SK-N-SH (cell line): ENCODE measurements at regions not wholly inside any gene's neighbourhood (a gene's known extent, or its start where the extent isn't known, plus 50 kb on each side); places are given as distances from the start of the nearest gene placed in this dataset.

ENCODE experiments used
- CTCF ChIA-PET: fragments of 300-600, 350-600 bp; formaldehyde crosslinking; extraction: SDS; loops from one replicate; lab custom pipeline; 2021; lab: Yijun Ruan, JAX
- POLR2A ChIA-PET: fragments of 350-600 bp; sonication (Branson Sonifier 250); formaldehyde crosslinking; extraction: SDS; loops from one replicate; lab custom pipeline; 2020; ENCODE audit warnings: antibody characterized with exemption, inconsistent platforms; lab: Yijun Ruan, JAX
- DNase-seq: peaks from one replicate; pipeline ENCODE4 v3.0.0; 2012
- H2AFZ ChIP-seq: fragments of 200-600 bp; sonication (generic); 2 replicates; pipeline ENCODE4 v1.8.1; 2016; ENCODE audit warnings: antibody characterized with exemption, mild to moderate bottlenecking, low read depth
- H3F3A ChIP-seq: fragments of 200-600 bp; sonication (generic); replicated peaks from 2 replicates; pipeline ENCODE3; 2016; ENCODE audit warnings: antibody characterized with exemption, mild to moderate bottlenecking; ENCODE audit not compliant: insufficient read depth
- H3K27ac ChIP-seq, 2 experiments: fragments of 200-500 bp in 1 of 2; fragments of 200-600 bp in 1 of 2; sonication (Bioruptor generic) in 1 of 2; sonication (generic), shearing (Covaris generic) in 1 of 2; 2 replicates each; pipeline versions ENCODE4 v1.5.1 to v1.6.1; 2014 to 2016; ENCODE audit warnings: low read depth in 2 of 2, inconsistent platforms in 1 of 2, low read length in 1 of 2, mild to moderate bottlenecking in 1 of 2, mixed read lengths in 1 of 2
- H3K27me3 ChIP-seq: fragments of 200-600 bp; sonication (generic), shearing (Covaris generic); 2 replicates; pipeline ENCODE4 v1.6.1; 2016; ENCODE audit warnings: mixed run types; ENCODE audit not compliant: insufficient read depth
- H3K36me3 ChIP-seq, 2 experiments: fragments of 200-500 bp in 1 of 2; fragments of 200-600 bp in 1 of 2; sonication (Bioruptor generic) in 1 of 2; sonication (generic) in 1 of 2; replicated peaks in 1 of 2; 2 replicates each; pipeline versions ENCODE3 to v1.5.1; 2014 to 2016; ENCODE audit warnings: low read length in 1 of 2, mild to moderate bottlenecking in 1 of 2; ENCODE audit not compliant: insufficient read depth in 2 of 2, control insufficient read depth in 1 of 2
- H3K4me1 ChIP-seq, 2 experiments: fragments of 200-500 bp in 1 of 2; fragments of 200-600 bp in 1 of 2; sonication (Bioruptor generic) in 1 of 2; sonication (generic), shearing (Covaris generic) in 1 of 2; 2 replicates each; pipeline versions ENCODE4 v1.5.1 to v1.6.1; 2014 to 2016; ENCODE audit warnings: low read depth in 1 of 2, low read length in 1 of 2, mixed run types in 1 of 2; ENCODE audit not compliant: insufficient read depth in 2 of 2, control insufficient read depth in 1 of 2
- H3K4me2 ChIP-seq: fragments of 200-600 bp; sonication (generic), shearing (Covaris generic); 2 replicates; pipeline ENCODE4 v1.6.1; 2017; ENCODE audit warnings: mixed run types
- H3K4me3 ChIP-seq, 2 experiments: fragments of 200-500 bp in 1 of 2; fragments of 200-600 bp in 1 of 2; sonication (Bioruptor generic) in 1 of 2; sonication (generic), shearing (Covaris generic) in 1 of 2; 2 replicates each; pipeline versions ENCODE4 v1.5.1 to v1.8.1; 2014 to 2016; ENCODE audit warnings: low read depth in 2 of 2, inconsistent platforms in 1 of 2, low read length in 1 of 2, mild to moderate bottlenecking in 1 of 2, mixed read lengths in 1 of 2, moderate library complexity in 1 of 2
- H3K79me2 ChIP-seq: fragments of 200-600 bp; sonication (generic); 2 replicates; pipeline ENCODE4 v1.8.1; 2017; ENCODE audit warnings: mild to moderate bottlenecking; ENCODE audit not compliant: insufficient read depth
- H3K9ac ChIP-seq: fragments of 200-600 bp; sonication (generic); 2 replicates; pipeline ENCODE4 v1.6.1; 2017; ENCODE audit warnings: mixed run types
- H3K9me2 ChIP-seq: fragments of 200-600 bp; sonication (generic); 2 replicates; pipeline ENCODE4 v1.6.1; 2017; ENCODE audit warnings: mixed run types
- H3K9me3 ChIP-seq: fragments of 200-600 bp; sonication (generic); 2 replicates; pipeline ENCODE4 v1.6.1; 2017; ENCODE audit warnings: mixed run types, mild to moderate bottlenecking, moderate library complexity
- H4K20me1 ChIP-seq: fragments of 200-600 bp; sonication (generic); 2 replicates; pipeline ENCODE4 v1.6.1; 2017; ENCODE audit warnings: mild to moderate bottlenecking, mixed run types; ENCODE audit not compliant: insufficient read depth
- ELF1 ChIP-seq: IDR thresholded peaks from 2 replicates; pipeline ENCODE4 v1.4.0; 2012
- EZH2phosphoT487 ChIP-seq: fragments of 200-600 bp; sonication (generic); IDR thresholded peaks from 2 replicates; pipeline ENCODE4 v1.6.1; 2017; ENCODE audit warnings: low read depth, mixed run types, mild to moderate bottlenecking, antibody characterized with exemption, moderate library complexity, borderline replicate concordance
- FOXM1 ChIP-seq: IDR thresholded peaks from 2 replicates; pipeline ENCODE4 v1.4.0; 2012; ENCODE audit warnings: low read depth, mild to moderate bottlenecking
- GABPA ChIP-seq: IDR thresholded peaks from 2 replicates; pipeline ENCODE4 v1.4.0; 2012; ENCODE audit warnings: low read depth, mild to moderate bottlenecking
- GATA2 ChIP-seq: sonication (generic); formaldehyde crosslinking; IDR thresholded peaks from 2 replicates; pipeline ENCODE4 v1.5.0; 2020; ENCODE audit warnings: mild to moderate bottlenecking, missing genetic modification reagents
- JUND ChIP-seq: IDR thresholded peaks from 2 replicates; pipeline ENCODE4 v1.4.0; 2012
- MEF2A ChIP-seq: IDR thresholded peaks from 2 replicates; pipeline ENCODE4 v1.4.0; 2012; ENCODE audit warnings: low read depth, borderline replicate concordance
- MXI1 ChIP-seq: IDR thresholded peaks from 2 replicates; pipeline ENCODE4 v1.6.1; 2012; ENCODE audit warnings: mild to moderate bottlenecking, low read depth, low read length, improper control_type of control experiment
- NRF1 ChIP-seq: IDR thresholded peaks from 2 replicates; pipeline ENCODE4 v1.6.1; 2012; ENCODE audit warnings: low read depth, mild to moderate bottlenecking, low read length
- POLR2AphosphoS5 ChIP-seq: IDR thresholded peaks from 2 replicates; pipeline ENCODE4 v1.6.1; 2012; ENCODE audit warnings: low read depth, low read length
- RAD21 ChIP-seq: IDR thresholded peaks from 2 replicates; pipeline ENCODE4 v1.6.1; 2012; ENCODE audit warnings: mild to moderate bottlenecking, low read length
- RCOR1 ChIP-seq: fragments of 150-350 bp; IDR thresholded peaks from 2 replicates; pipeline ENCODE4 v1.6.1; 2017; ENCODE audit warnings: antibody characterized with exemption, low read length
- RFX5 ChIP-seq: IDR thresholded peaks from 2 replicates; pipeline ENCODE4 v1.6.1; 2012; ENCODE audit warnings: mild to moderate bottlenecking, improper control_type of control experiment, low read length
- RXRA ChIP-seq: IDR thresholded peaks from 2 replicates; pipeline ENCODE4 v1.4.0; 2012; ENCODE audit warnings: low read depth, mild to moderate bottlenecking, borderline replicate concordance
- SMC3 ChIP-seq: IDR thresholded peaks from 2 replicates; pipeline ENCODE4 v1.6.1; 2012; ENCODE audit warnings: low read depth, low read length, improper control_type of control experiment
- TAF1 ChIP-seq: IDR thresholded peaks from 2 replicates; pipeline ENCODE4 v1.6.1; 2012; ENCODE audit warnings: low read depth, mild to moderate bottlenecking, low read length, moderate library complexity, borderline replicate concordance
- TCF12 ChIP-seq: IDR thresholded peaks from 2 replicates; pipeline ENCODE4 v1.4.0; 2012
- TEAD4 ChIP-seq: IDR thresholded peaks from 2 replicates; pipeline ENCODE4 v1.4.0; 2012; ENCODE audit warnings: mild to moderate bottlenecking, borderline replicate concordance; ENCODE audit not compliant: insufficient read depth
- USF1 ChIP-seq: IDR thresholded peaks from 2 replicates; pipeline ENCODE4 v1.4.0; 2012; ENCODE audit warnings: low read depth, borderline replicate concordance
- USF2 ChIP-seq: fragments of 150-350 bp; IDR thresholded peaks from 2 replicates; pipeline ENCODE4 v1.6.1; 2017; ENCODE audit warnings: antibody characterized with exemption, low read length, low read depth, borderline replicate concordance
- YY1 ChIP-seq: IDR thresholded peaks from 2 replicates; pipeline ENCODE4 v1.4.0; 2012; ENCODE audit warnings: low read depth, mild to moderate bottlenecking
- WGBS: methylation state at CpG from one replicate; pipeline ENCODE4 v1.1.6; 2017; ENCODE audit warnings: low lambda C conversion rate; 5-methylcytosine and 5-hydroxymethylcytosine counted together
- TF ChIP-seq, protein P1 (sequence below): IDR thresholded peaks from 2 replicates; pipeline ENCODE4 v1.4.0; 2012; ENCODE audit warnings: low read depth, borderline replicate concordance
- TF ChIP-seq, protein P2 (sequence below): fragments of 200-600 bp; sonication (generic); IDR thresholded peaks from 2 replicates; pipeline ENCODE4 v1.6.1; 2017; ENCODE audit warnings: antibody characterized with exemption, mild to moderate bottlenecking, moderate library complexity
- TF ChIP-seq, protein P3 (sequence below): fragments of 150-350 bp; IDR thresholded peaks from 2 replicates; pipeline ENCODE4 v1.6.1; 2016; ENCODE audit warnings: mild to moderate bottlenecking, low read depth, low read length

DNA sequence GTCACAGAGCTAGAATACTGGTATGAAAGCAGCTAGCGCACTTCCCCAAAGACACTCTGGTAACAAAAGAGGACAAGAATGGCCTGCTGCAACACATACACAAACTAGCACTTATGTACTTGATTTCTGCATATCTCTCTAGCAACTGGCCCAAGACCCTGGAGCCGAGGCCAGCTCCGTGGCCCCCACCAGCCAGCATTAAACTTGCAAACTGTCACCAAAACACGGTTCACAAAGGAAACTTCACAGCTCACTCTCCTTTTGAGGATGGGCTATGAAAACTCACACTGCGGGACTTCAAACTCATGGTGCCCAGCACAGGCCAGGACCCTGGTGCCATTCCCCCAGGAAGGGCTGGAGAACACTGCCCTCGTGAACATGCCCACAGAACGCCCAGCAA is 115.9 kb upstream of the RPS6KA2 start:
- POLR2A ChIA-PET = no interaction called here
- H3K27ac ChIP-seq = no peak overlapping the region
- no peaks in the 10 kb centered on the region for H3F3A ChIP-seq
- no peak for DNase-seq
- H3K4me1 ChIP-seq = peaks cover 0 to 13% of the 10 kb centered on the region in 2 experiments; a peak in 1 of 4 replicates
- H3K9ac ChIP-seq = no peak overlapping the region
- H3K79me2 ChIP-seq = no peaks in the 10 kb centered on the region
- H3K9me2 ChIP-seq = no peaks in the 10 kb centered on the region
- CTCF ChIA-PET = no interaction called here
- no peaks in the 10 kb centered on the region for H3K36me3 ChIP-seq
- no peaks in the 10 kb centered on the region for H4K20me1 ChIP-seq
- TF ChIP-seq POLR2AphosphoS5 (no peak), RXRA (no peak), EZH2phosphoT487 (no peak), RAD21 (no peak), USF1 (no peak), USF2 (no peak), YY1 (no peak), GABPA (no peak), TAF1 (no peak), ELF1 (no peak), TEAD4 (no peak), JUND (no peak), RCOR1 (no peak), GATA2 (CRISPR knock-in tag) (no peak)
- TF ChIP-seq, protein P1, sequence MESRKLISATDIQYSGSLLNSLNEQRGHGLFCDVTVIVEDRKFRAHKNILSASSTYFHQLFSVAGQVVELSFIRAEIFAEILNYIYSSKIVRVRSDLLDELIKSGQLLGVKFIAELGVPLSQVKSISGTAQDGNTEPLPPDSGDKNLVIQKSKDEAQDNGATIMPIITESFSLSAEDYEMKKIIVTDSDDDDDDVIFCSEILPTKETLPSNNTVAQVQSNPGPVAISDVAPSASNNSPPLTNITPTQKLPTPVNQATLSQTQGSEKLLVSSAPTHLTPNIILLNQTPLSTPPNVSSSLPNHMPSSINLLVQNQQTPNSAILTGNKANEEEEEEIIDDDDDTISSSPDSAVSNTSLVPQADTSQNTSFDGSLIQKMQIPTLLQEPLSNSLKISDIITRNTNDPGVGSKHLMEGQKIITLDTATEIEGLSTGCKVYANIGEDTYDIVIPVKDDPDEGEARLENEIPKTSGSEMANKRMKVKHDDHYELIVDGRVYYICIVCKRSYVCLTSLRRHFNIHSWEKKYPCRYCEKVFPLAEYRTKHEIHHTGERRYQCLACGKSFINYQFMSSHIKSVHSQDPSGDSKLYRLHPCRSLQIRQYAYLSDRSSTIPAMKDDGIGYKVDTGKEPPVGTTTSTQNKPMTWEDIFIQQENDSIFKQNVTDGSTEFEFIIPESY = no peak
- H3K27me3 ChIP-seq = no peaks in the 10 kb centered on the region
- H3K4me3 ChIP-seq = no peak overlapping the region
- WGBS = 63% methylated on average over 6 of the region's 7 CpGs
- H2AFZ ChIP-seq = no peak overlapping the region
- H3K4me2 ChIP-seq = no peak overlapping the region
- H3K9me3 ChIP-seq = no peaks in the 10 kb centered on the region

- Histone ChIP-seq H3K27me3 (no peaks in the 10 kb centered on the region), H3K9ac (no peak overlapping the region), H3K4me2 (no peak overlapping the region), H3K36me3 (no peaks in the 10 kb centered on the region), H3K9me2 (no peaks in the 10 kb centered on the region), H4K20me1 (no peaks in the 10 kb centered on the region), H3K27ac (no peak overlapping the region), H3K4me3 (no peak overlapping the region), H2AFZ (no peak overlapping the region), H3K9me3 (no peaks in the 10 kb centered on the region), H3F3A (no peaks in the 10 kb centered on the region), H3K79me2 (no peaks in the 10 kb centered on the region), H3K4me1 (peaks cover 0 to 7% of the 10 kb centered on the region in 2 experiments; a peak in 2 of 4 replicates)
- WGBS = no CpG with 5 or more reads among the region's 1 CpG
- ChIA-PET CTCF (interaction anchor here (2.4 kb wide), 1 partner anchor 35 kb away, joined by 9 read pairs; no protein-coding TSS in a partner anchor), POLR2A (no interaction called here)
- TF ChIP-seq TEAD4 (no peak), YY1 (no peak), FOXM1 (no peak), RAD21 (no peak), MXI1 (no peak), RXRA (no peak), MEF2A (no peak), SMC3 (no peak), POLR2AphosphoS5 (no peak), ELF1 (no peak), NRF1 (no peak), TCF12 (no peak), RFX5 (no peak), EZH2phosphoT487 (no peak)
- TF ChIP-seq, protein P2, sequence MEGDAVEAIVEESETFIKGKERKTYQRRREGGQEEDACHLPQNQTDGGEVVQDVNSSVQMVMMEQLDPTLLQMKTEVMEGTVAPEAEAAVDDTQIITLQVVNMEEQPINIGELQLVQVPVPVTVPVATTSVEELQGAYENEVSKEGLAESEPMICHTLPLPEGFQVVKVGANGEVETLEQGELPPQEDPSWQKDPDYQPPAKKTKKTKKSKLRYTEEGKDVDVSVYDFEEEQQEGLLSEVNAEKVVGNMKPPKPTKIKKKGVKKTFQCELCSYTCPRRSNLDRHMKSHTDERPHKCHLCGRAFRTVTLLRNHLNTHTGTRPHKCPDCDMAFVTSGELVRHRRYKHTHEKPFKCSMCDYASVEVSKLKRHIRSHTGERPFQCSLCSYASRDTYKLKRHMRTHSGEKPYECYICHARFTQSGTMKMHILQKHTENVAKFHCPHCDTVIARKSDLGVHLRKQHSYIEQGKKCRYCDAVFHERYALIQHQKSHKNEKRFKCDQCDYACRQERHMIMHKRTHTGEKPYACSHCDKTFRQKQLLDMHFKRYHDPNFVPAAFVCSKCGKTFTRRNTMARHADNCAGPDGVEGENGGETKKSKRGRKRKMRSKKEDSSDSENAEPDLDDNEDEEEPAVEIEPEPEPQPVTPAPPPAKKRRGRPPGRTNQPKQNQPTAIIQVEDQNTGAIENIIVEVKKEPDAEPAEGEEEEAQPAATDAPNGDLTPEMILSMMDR = no peak
- TF ChIP-seq, protein P3, sequence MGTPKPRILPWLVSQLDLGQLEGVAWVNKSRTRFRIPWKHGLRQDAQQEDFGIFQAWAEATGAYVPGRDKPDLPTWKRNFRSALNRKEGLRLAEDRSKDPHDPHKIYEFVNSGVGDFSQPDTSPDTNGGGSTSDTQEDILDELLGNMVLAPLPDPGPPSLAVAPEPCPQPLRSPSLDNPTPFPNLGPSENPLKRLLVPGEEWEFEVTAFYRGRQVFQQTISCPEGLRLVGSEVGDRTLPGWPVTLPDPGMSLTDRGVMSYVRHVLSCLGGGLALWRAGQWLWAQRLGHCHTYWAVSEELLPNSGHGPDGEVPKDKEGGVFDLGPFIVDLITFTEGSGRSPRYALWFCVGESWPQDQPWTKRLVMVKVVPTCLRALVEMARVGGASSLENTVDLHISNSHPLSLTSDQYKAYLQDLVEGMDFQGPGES = no peak
- DNase-seq = no peak
Measured at GRCh38 chr6:166739976-166740318, 112.9 kb upstream of the RPS6KA2 start.
